HG02588 (cell line): ENCODE measurements at regions not wholly inside any gene's neighbourhood (a gene's known extent, or its start where the extent isn't known, plus 50 kb on each side); places are given as distances from the start of the nearest gene placed in this dataset.

Experiments
- ATAC-seq: cut with Tn5 transposase; IDR thresholded peaks from one replicate; pipeline ENCODE4 v1.9.1; 2021; ENCODE audit warnings: mild to moderate bottlenecking, moderate library complexity; ENCODE audit not compliant: unreplicated experiment

DNA sequence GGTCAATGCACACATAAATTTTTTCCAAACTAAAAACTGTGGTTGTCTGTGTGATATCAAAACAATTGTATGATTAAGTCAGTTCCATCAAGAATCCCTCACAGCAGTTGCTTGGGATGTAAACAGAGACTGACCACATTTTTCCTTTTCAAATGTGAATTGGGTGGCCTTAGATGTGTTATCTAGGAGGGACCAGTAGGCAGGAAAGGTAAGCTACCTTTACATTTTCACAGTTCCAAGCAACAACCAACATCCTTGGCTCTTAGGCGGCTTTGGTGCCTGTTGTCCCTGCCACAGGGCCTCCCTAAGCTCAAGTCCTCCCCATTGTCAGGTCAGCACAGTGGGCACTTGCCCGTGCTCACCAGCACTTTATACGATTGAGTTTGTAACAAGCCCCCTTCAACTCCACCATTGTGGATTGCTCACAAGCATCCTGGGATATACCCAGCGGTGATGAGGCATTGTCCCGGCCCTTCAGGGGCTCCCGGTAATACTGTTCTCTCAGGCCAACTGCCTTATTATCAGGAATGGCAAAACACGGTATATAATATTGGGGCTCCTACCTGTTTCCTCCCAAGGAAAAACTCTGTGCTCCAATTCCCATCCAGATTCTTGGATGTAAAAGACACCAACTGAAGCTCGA is 114.9 kb upstream of the ANKRD1 start:
- ATAC-seq: no peak

DNA sequence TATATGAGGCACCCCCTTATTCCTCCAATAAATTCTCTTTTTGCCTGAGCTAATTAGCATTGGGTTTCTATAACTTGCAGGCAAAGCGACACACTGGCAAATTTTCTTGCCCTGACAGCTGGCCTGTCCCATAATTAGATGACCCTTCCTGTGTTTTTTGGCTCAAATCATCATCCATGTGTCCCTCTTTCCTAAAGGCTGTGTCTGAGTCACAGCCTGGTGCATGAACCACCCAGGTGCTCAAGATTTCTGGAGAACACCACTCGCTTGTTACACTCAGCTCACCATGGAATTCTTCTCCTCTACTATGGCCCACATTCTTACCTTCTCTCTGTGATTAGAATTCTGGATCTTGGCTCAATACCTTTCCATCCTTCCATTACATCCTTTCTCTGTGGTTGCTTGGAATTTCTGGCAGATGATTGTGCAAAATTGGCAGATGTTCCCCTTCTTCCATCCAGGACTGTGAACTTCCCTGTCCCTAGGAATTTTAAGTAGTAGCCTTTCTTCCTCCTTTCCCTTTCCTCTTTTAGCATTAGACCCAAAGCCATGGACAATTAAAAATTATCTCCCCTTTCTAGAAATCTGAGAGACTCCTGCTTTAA is 116.0 kb upstream of the ANKRD1 start:
- ATAC-seq: no peak

GRCh38 chr10:91038971-91039370 is 118.1 kb upstream of the ANKRD1 start:
- ATAC-seq: no peak

- no peak for ATAC-seq
Observed at GRCh38 chr10:91040343-91040742, 119.5 kb upstream of the ANKRD1 start.

GRCh38 chr10:91042069-91042468 is 121.2 kb upstream of the ANKRD1 start:
- no peak for ATAC-seq

GRCh38 chr10:91043173-91043910 is 122.5 kb upstream of the ANKRD1 start:
- no peak for ATAC-seq

DNA sequence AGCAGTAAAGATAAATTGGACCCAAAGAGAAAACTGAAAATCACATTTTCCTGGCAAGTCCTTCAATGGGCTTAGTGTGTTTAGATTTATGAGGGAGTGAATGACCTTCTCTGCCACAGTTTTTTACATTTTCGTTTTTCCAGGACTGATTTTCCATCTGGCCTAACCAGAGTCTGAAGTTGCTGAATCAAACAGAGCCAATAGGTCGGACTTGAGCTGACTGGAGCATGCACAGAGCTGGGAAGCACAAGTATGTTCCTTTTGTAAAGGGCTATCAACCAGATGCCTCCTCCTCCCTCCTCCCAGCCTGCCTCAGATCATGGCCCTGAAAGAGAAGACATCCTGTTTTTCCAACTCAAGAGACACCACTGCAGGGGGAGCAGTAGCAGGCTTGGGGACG is 126.0 kb upstream of the ANKRD1 start:
- ATAC-seq: no peak

DNA sequence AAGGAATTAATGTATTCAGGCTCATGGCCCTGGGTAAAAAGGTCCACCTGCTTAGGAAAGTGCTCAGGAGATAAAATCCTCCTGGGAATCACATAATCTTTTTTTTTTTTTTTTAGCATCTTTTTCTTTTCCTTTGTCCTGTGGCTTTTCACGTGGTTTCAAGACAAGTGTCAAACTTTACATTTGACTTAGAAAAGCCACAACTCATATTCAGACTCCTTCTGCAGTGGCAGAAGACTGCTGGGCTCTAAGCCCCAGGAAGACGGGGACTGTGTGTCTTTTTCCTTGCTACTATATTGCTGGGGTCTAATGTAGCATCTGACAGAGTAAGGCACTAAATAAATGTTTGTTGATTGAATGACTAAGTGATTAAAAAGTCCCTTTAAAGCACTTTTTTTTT is 127.5 kb upstream of the ANKRD1 start:
- ATAC-seq: no peak

DNA sequence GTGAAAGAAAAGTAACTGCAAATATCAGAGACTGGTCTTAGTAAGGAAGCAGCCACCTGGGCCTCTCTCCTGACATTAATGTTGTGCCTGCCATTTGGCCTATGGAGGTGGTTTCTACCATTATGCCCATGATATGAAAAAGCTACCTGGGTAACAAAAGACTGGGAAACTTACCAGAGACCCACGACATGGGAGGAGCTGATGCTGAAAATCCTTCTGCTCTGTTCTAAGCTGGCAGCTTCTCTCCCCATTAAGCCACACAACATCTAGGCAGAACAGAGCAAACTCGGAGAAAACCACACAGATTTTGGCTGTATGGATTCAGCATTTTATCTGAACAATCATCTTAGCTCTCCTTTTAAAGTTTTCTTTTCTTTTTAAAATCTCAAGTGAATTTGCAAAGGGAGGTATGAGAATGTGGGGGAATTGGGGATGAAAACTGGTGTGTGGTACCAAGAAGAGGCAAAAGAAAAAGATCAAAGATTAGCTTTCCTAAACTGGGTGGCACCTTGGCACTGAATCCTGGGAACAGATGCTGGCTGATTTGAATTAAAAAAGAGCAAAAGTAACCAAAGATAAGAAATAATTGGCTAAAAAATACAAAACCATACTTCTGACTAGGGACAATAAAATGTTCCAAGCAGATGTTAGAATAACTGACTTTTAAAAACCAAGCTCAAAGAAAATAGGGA is 128.6 kb upstream of the ANKRD1 start:
- no peak for ATAC-seq

DNA sequence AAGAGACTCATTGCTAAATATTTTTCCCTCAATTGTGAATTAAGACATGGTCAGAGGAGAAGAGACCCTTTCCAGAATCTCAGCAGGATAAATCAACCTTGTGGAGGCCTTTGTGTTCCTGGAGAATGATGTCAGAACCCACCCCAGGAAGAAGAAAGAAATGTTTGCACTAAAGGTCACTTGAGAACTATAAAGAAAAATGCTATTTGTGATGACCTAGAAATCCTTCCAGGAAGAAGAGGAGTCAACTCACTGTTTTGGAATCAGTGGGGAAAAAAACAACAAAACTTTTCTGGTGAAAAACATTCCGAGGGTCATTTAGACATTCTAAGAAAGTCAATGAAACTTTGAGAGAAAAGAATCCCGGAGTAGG is 129.1 kb upstream of the ANKRD1 start:
- no peak for ATAC-seq

DNA sequence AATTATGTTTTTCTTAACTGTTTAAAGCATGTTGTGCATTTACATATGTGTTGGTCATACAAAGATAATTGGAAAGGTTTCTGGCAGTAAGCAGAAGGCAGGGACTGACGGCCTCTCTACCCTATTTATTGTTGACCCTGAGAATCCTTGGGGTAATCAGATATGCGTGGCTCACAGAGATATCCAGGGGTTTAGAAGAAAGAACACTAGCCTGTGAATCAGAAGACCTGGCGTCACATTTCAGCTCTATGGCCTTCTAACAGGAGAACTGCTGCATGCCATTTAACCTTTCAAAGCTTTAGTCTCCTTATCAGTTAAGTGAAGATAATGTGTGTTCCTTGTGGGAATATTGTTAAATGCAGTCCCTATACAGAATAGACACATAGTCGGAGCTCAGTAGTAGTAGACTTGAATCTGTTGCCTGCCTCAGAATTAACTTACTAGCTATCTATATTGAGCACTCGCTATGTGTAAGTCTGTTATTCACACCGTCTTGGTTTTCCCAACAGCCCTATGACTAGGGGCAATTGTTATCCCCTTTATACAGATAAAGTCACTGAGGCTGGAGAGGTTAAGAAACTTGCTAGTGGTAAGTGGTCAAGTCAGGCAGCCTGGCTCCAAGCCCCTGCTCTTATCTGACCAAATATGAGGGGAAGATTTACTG is 129.6 kb upstream of the ANKRD1 start:
- no peak for ATAC-seq

DNA sequence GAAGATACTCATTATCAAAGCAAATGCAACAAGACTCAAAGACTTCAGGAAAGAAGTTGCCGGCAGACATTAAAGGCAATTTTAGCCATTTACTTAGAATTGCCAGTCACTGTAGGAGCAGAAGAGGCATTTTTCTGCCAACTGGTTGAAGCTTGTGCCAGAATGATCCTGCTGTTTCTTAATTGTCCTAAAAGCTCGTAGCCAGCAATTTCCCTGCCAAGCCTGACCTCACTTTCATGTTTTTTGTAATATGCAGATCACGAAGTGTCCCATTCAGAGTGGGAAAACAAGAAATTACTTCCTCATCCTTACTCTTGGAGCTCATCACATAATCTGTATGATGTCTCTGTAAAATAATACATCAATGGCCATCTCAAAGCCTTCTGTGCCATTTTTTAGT is 130.9 kb upstream of the ANKRD1 start:
- ATAC-seq: no peak

- no peak for ATAC-seq
Observed at GRCh38 chr10:91054325-91054724, 133.4 kb upstream of the ANKRD1 start.

DNA sequence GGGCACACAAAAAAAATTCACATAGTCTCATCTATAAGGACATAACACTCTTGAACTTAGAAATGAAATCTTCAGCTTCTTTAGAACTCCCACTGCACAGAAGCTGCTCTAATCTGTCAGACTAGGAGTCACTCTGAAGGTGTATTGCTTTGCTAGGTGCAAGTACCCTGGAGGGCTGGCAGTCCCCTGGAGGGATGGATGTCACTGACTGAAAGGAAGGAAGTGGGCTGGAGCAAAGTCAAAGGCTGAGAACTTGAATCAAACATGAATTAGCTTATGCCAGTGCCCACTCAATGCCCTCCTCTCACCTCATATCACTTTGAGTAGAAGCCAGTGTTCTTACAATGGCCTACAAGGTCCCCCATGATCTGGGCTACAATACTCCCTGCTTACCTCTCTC is 140.3 kb upstream of the ANKRD1 start:
- no peak for ATAC-seq

DNA sequence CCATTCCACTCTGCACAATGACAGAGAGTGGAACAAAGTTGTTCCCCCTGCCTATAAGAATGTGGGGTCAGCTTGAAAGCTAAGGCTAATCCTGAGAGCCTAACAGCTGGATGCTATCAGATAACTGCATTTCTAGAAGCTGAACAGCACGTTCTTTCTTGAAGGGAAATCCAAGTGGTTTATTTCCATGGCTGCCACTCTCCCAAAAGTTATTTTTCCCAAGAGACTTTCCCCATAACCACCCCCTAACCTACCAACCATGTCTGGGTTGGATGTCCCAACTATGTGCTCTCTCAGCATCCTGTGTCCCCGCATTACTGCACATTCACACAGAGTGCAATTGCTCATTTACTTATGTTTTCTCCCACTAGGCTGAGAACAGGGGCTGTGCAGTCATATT is 140.7 kb upstream of the ANKRD1 start:
- no peak for ATAC-seq

DNA sequence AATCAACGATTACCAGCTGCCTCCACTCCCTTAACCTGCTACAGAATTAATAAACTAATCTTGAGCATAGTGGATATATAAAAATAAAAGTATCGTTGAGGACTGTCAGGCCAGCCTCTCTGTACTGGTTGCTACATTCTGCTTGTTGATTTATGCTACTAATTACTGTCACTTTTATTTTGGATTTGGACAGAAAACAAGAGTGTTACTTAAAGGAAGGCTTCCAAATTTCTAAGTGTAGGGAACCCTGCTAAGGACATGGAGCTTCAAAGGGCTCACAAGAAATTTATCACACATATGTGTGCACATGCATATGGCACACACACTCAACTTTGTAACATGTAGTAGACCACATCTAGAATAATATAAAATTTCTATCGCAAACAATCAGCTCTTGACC is 141.2 kb upstream of the ANKRD1 start:
- ATAC-seq: no peak

GRCh38 chr10:91071786-91072185 is 148.7 kb upstream of the PCGF5 start:
- ATAC-seq: no peak

- no peak for ATAC-seq
Observed at GRCh38 chr10:91073286-91073979, 147.0 kb upstream of the PCGF5 start.

DNA sequence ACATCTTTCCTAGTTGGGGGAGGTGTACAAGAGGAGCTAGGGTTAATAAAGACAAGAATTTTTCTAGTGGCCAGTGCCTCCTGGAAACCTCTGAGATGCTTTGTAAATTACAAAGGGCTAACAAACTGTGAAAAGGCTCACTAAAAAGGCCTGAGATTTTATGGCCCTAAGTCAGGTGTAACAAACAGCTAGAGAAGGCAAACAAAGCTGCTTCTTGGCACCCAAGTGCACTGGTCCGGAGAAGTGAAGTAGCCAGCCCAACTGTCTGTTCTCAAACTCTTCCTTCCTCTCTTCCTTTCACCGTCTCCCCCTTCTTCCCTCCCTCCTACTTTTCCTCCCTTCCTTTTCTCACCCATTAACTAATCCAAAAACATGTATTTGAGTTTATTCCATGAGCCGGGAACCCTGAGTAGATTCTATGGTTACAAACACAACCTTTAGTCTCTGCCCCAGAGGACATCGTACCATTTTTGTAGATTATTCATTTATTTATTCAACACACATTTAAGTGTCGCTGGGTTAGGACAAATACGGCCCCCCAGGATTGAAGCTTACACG is 143.4 kb upstream of the PCGF5 start:
- ATAC-seq: no peak

DNA sequence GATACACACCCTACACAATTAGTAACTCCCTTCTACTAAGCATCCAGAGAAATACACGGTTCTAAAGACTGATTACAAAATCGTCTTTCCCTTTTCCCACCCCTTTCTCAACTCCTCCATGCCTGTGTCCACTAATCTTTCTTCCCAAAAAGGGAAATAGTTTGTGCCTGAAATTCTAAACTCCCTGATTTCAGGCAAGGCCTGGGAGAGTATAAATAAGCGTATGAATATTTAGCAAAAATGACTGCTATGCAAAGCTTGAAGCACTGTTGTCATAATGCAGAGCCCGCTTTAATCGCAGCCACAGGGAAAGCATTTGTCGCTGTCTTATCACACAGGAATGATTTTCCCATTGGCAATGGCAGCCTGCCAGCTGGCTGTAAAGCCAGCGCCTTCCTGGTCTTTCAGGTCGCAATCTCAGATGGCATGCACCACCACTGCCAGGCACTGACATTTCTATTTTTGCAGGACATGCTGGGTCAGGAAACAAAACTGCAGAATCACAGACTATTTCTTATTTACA is 142.9 kb upstream of the PCGF5 start:
- no peak for ATAC-seq
